ENCODE measurements at regions not wholly inside any gene's neighbourhood (a gene's known extent, or its start where the extent isn't known, plus 50 kb on each side); places are given as distances from the start of the nearest gene placed in this dataset.

- Mint-ChIP-seq H3K27ac (no peak overlapping the region), H3K4me1 (no peaks in the 10 kb centered on the region), H3K36me3 (ENCODE audit: low read depth) (no peaks in the 10 kb centered on the region), H3K27me3 (peaks cover 31% of the 10 kb centered on the region), H3K9me3 (no peaks in the 10 kb centered on the region), H3K4me3 (no peak overlapping the region)
- no peak for ATAC-seq (replicated peaks)
Observed at GRCh38 chr12:106004289-106004688, 134.5 kb downstream of the NUAK1 start.

- no peaks in the 10 kb centered on the region for H3K4me1 Mint-ChIP-seq
- no peak overlapping the region for H3K27ac Mint-ChIP-seq
- ATAC-seq (replicated peaks) = no peak
- no peaks in the 10 kb centered on the region for H3K36me3 Mint-ChIP-seq (ENCODE audit: low read depth)
- peaks cover 19% of the 10 kb centered on the region for H3K27me3 Mint-ChIP-seq
- no peak overlapping the region for H3K4me3 Mint-ChIP-seq
- H3K9me3 Mint-ChIP-seq = no peaks in the 10 kb centered on the region
Observed at GRCh38 chr12:106006382-106006781, 132.4 kb downstream of the NUAK1 start.

- H3K9me3 Mint-ChIP-seq = no peaks in the 10 kb centered on the region
- no peaks in the 10 kb centered on the region for H3K36me3 Mint-ChIP-seq (ENCODE audit: low read depth)
- H3K4me1 Mint-ChIP-seq = no peaks in the 10 kb centered on the region
Observed at GRCh38 chr12:106006940-106007339, 131.8 kb downstream of the NUAK1 start.

GRCh38 chr12:106010741-106011140 is 128.0 kb downstream of the NUAK1 start:
- no peak overlapping the region for H3K27ac Mint-ChIP-seq
- H3K36me3 Mint-ChIP-seq (ENCODE audit: low read depth) = no peaks in the 10 kb centered on the region
- H3K4me3 Mint-ChIP-seq = no peak overlapping the region
- no peak for ATAC-seq (replicated peaks)
- no peaks in the 10 kb centered on the region for H3K9me3 Mint-ChIP-seq
- H3K27me3 Mint-ChIP-seq = peaks cover 21% of the 10 kb centered on the region
- no peaks in the 10 kb centered on the region for H3K4me1 Mint-ChIP-seq

More at GRCh38 chr12:106006940-106007339, 131.8 kb downstream of the NUAK1 start:
- no peak for ATAC-seq (replicated peaks)
- peaks cover 19% of the 10 kb centered on the region for H3K27me3 Mint-ChIP-seq
- no peak overlapping the region for H3K4me3 Mint-ChIP-seq
- no peak overlapping the region for H3K27ac Mint-ChIP-seq

All from activated T-helper 17 cell treated with anti-CD3 and anti-CD28 coated beads, Interleukin-2, amount 50 U/mL, for 72 hours (primary cell).